Peyer's patch (tissue), 4 donors: ENCODE measurements at regions not wholly inside any gene's neighbourhood (a gene's known extent, or its start where the extent isn't known, plus 50 kb on each side); places are given as distances from the start of the nearest gene placed in this dataset.

Experiments used
- CTCF ChIP-seq, 6 experiments: fragments of 450-650 bp in 4 of 6; fragments of 200-600 bp in 2 of 6; sonication (generic) in 1 of 6; IDR thresholded peaks; one replicate each; pipeline ENCODE4 v1.5.1; 2017 to 2019; ENCODE audit warnings: antibody characterized with exemption in 6 of 6, mild to moderate bottlenecking in 3 of 6, moderate library complexity in 1 of 6
- POLR2A ChIP-seq, 2 donors: fragments of 450-650 bp; IDR thresholded peaks; one replicate each; pipeline ENCODE4 v1.5.1; 2017; ENCODE audit warnings: antibody characterized with exemption in 2 of 2, mild to moderate bottlenecking in 2 of 2, moderate library complexity in 2 of 2

- no peak for TF ChIP-seq CTCF (IDR thresholded peaks at IDR 0.05)
- TF ChIP-seq POLR2A (IDR thresholded peaks at IDR 0.05) = no peak
Measured at GRCh38 chr6:30397697-30398096, 52.7 kb downstream of the RPP21 start.
